ENCODE measurements at regions not wholly inside any gene's neighbourhood (a gene's known extent, or its start where the extent isn't known, plus 50 kb on each side); places are given as distances from the start of the nearest gene placed in this dataset.

GRCh38 chr2:52776571-52776970 lies 991.0 kb upstream of the CHAC2 start:
- H3K36me3 ChIP-seq (ENCODE audit: insufficient read depth, low read length, poor library complexity, severe bottlenecking) = no peaks in the 10 kb centered on the region
- ChIA-PET POLR2A (ENCODE audit: low non-redundant PET) (no interaction called here), CTCF (no interaction called here)
- H3K27me3 ChIP-seq (replicated peaks; ENCODE audit: insufficient read depth, low read depth, low read length, poor library complexity) = no peaks in the 10 kb centered on the region
- no peak for DNase-seq (ENCODE audit: low spot score)
- no TSS peak for BruUV-seq (replicated peaks)
- no peaks in the 10 kb centered on the region for H3K9me3 ChIP-seq (ENCODE audit: low read depth, low read length, poor library complexity, severe bottlenecking)
- H3K27ac ChIP-seq (ENCODE audit: low read depth, low read length, poor library complexity, severe bottlenecking) = no peak overlapping the region
- H3K4me3 ChIP-seq (ENCODE audit: low read depth, low read length, poor library complexity, severe bottlenecking) = no peak overlapping the region
- H3K4me1 ChIP-seq (ENCODE audit: insufficient read depth, low read length, poor library complexity, severe bottlenecking) = no peaks in the 10 kb centered on the region
- TF ChIP-seq, protein P1, sequence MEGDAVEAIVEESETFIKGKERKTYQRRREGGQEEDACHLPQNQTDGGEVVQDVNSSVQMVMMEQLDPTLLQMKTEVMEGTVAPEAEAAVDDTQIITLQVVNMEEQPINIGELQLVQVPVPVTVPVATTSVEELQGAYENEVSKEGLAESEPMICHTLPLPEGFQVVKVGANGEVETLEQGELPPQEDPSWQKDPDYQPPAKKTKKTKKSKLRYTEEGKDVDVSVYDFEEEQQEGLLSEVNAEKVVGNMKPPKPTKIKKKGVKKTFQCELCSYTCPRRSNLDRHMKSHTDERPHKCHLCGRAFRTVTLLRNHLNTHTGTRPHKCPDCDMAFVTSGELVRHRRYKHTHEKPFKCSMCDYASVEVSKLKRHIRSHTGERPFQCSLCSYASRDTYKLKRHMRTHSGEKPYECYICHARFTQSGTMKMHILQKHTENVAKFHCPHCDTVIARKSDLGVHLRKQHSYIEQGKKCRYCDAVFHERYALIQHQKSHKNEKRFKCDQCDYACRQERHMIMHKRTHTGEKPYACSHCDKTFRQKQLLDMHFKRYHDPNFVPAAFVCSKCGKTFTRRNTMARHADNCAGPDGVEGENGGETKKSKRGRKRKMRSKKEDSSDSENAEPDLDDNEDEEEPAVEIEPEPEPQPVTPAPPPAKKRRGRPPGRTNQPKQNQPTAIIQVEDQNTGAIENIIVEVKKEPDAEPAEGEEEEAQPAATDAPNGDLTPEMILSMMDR (conservative IDR thresholded peaks at IDR 0.05; ENCODE audit: low read depth, low read length) = no peak
- TF ChIP-seq EZH2 (IDR thresholded peaks at IDR 0.05; ENCODE audit: borderline replicate concordance, low read depth, low read length, poor library complexity, severe bottlenecking) = no peak
- intact Hi-C loops (cut with micrococcal nuclease; ENCODE audit: unreplicated experiment) = no loop called here

- no TSS peak for BruUV-seq (replicated peaks)
- no peak for DNase-seq (ENCODE audit: low spot score)
- no peak overlapping the region for H3K27ac ChIP-seq (ENCODE audit: low read depth, low read length, poor library complexity, severe bottlenecking)
- intact Hi-C loops (cut with micrococcal nuclease; ENCODE audit: unreplicated experiment) = no loop called here
- H3K36me3 ChIP-seq (ENCODE audit: insufficient read depth, low read length, poor library complexity, severe bottlenecking) = no peaks in the 10 kb centered on the region
- H3K4me3 ChIP-seq (ENCODE audit: low read depth, low read length, poor library complexity, severe bottlenecking) = no peak overlapping the region
- ChIA-PET CTCF (no interaction called here), POLR2A (ENCODE audit: low non-redundant PET) (no interaction called here)
- no peak for TF ChIP-seq EZH2 (IDR thresholded peaks at IDR 0.05; ENCODE audit: borderline replicate concordance, low read depth, low read length, poor library complexity, severe bottlenecking)
- TF ChIP-seq, protein P1 (conservative IDR thresholded peaks at IDR 0.05; ENCODE audit: low read depth, low read length) = no peak
- H3K27me3 ChIP-seq (replicated peaks; ENCODE audit: insufficient read depth, low read depth, low read length, poor library complexity) = no peaks in the 10 kb centered on the region
- no peaks in the 10 kb centered on the region for H3K4me1 ChIP-seq (ENCODE audit: insufficient read depth, low read length, poor library complexity, severe bottlenecking)
- H3K9me3 ChIP-seq (ENCODE audit: low read depth, low read length, poor library complexity, severe bottlenecking) = no peaks in the 10 kb centered on the region
Observed at GRCh38 chr2:52775674-52776073, 991.9 kb upstream of the CHAC2 start.

DNA sequence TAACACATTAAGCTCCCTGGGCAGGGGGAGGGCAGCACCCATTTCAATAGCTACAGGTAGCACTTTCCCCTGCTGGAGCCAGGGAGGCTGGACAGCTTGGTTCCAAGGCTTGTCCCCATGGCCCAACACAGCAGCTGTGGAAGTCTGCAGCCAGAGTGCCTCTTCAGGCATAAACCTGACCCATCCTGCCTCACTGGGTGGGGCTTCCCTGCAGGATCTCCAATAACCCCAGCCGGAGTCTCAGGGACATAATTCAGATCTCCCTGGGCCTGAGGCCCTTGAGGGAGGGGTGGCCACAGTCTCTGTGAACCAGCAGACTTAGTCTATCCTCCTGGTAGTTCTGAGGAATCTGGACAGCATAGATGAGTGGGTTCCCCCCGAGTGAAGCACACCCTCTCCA lies 1001.9 kb upstream of the CHAC2 start:
- ChIA-PET POLR2A (ENCODE audit: low non-redundant PET) (no interaction called here), CTCF (no interaction called here)
- no peaks in the 10 kb centered on the region for H3K4me1 ChIP-seq (ENCODE audit: insufficient read depth, low read length, poor library complexity, severe bottlenecking)
- DNase-seq (ENCODE audit: low spot score) = no peak
- intact Hi-C loops (cut with micrococcal nuclease; ENCODE audit: unreplicated experiment) = no loop called here
- H3K9me3 ChIP-seq (ENCODE audit: low read depth, low read length, poor library complexity, severe bottlenecking) = no peaks in the 10 kb centered on the region
- H3K27me3 ChIP-seq (replicated peaks; ENCODE audit: insufficient read depth, low read depth, low read length, poor library complexity) = no peaks in the 10 kb centered on the region
- no peak overlapping the region for H3K27ac ChIP-seq (ENCODE audit: low read depth, low read length, poor library complexity, severe bottlenecking)
- no TSS peak for BruUV-seq (replicated peaks)
- no peak for TF ChIP-seq EZH2 (IDR thresholded peaks at IDR 0.05; ENCODE audit: borderline replicate concordance, low read depth, low read length, poor library complexity, severe bottlenecking)
- TF ChIP-seq, protein P1 (conservative IDR thresholded peaks at IDR 0.05; ENCODE audit: low read depth, low read length) = no peak
- H3K4me3 ChIP-seq (ENCODE audit: low read depth, low read length, poor library complexity, severe bottlenecking) = no peak overlapping the region
- no peaks in the 10 kb centered on the region for H3K36me3 ChIP-seq (ENCODE audit: insufficient read depth, low read length, poor library complexity, severe bottlenecking)
